Vagina (tissue), 2 donors: ENCODE measurements at regions not wholly inside any gene's neighbourhood (a gene's known extent, or its start where the extent isn't known, plus 50 kb on each side); places are given as distances from the start of the nearest gene placed in this dataset.

Experiments
- DNase-seq, 2 donors: peaks; one replicate each; pipeline ENCODE4 v3.0.0-alpha.2; 2017; ENCODE audit errors: extremely low spot score in 2 of 2
- H3K27ac ChIP-seq: fragments of 200-600 bp; sonication (generic); one replicate; pipeline ENCODE4 v1.5.1; 2019
- H3K27me3 ChIP-seq: fragments of 200-600 bp; sonication (generic); one replicate; pipeline ENCODE4 v1.5.1; 2019
- H3K36me3 ChIP-seq, 2 donors: fragments of 200-600 bp; sonication (generic); one replicate each; pipeline ENCODE4 v1.5.1; 2017 to 2019
- H3K4me1 ChIP-seq: fragments of 200-600 bp; sonication (generic); one replicate; pipeline ENCODE4 v1.5.1; 2019
- H3K4me3 ChIP-seq, 2 donors: fragments of 200-600 bp; sonication (generic); 1 replicate in 1 of 2; 2 replicates in 1 of 2; pipeline ENCODE4 v1.5.1; 2016 to 2019
- H3K9me3 ChIP-seq: fragments of 200-600 bp; sonication (generic); one replicate; pipeline ENCODE4 v1.5.1; 2019
- CTCF ChIP-seq, 3 experiments: fragments of 450-650 bp in 2 of 3; fragments of 200-600 bp in 1 of 3; sonication (generic) in 1 of 3; IDR thresholded peaks; one replicate each; pipeline ENCODE4 v1.5.1; 2017 to 2019; ENCODE audit warnings: antibody characterized with exemption in 3 of 3, mild to moderate bottlenecking in 2 of 3, moderate library complexity in 2 of 3
- POLR2A ChIP-seq, 2 donors: fragments of 450-650 bp; IDR thresholded peaks; one replicate each; pipeline ENCODE4 v1.6.1; 2017; ENCODE audit warnings: antibody characterized with exemption in 2 of 2, mild to moderate bottlenecking in 2 of 2, moderate library complexity in 2 of 2
- POLR2AphosphoS5 ChIP-seq, 2 donors: sonication (generic); formaldehyde crosslinking; IDR thresholded peaks; one replicate each; pipeline ENCODE4 v1.9.0; 2017; ENCODE audit warnings: antibody characterized with exemption in 2 of 2, mild to moderate bottlenecking in 2 of 2, low read depth in 1 of 2; ENCODE audit not compliant: insufficient read depth in 1 of 2
- intact Hi-C: fragments of 100-400 bp; cut with DNase I; formaldehyde crosslinking; loops from one replicate; pipeline ENCODE4 v1.15.1; 2023

GRCh38 chr3:168862466-168862865 is 766.7 kb upstream of the GOLIM4 start:
- Histone ChIP-seq H3K4me3 (no peak overlapping the region), H3K27me3 (no peaks in the 10 kb centered on the region), H3K9me3 (no peaks in the 10 kb centered on the region), H3K36me3 (no peaks in the 10 kb centered on the region), H3K4me1 (no peaks in the 10 kb centered on the region), H3K27ac (no peak overlapping the region)
- TF ChIP-seq POLR2A (IDR thresholded peaks at IDR 0.05) (no peak), CTCF (IDR thresholded peaks at IDR 0.05) (no peak), POLR2AphosphoS5 (IDR thresholded peaks at IDR 0.05; ENCODE audit: insufficient read depth in 1 of 2, low read depth in 1 of 2) (no peak)
- no peak for DNase-seq
- intact Hi-C loops = no loop called here

- intact Hi-C loops = no loop called here
- Histone ChIP-seq H3K9me3 (no peaks in the 10 kb centered on the region), H3K36me3 (no peaks in the 10 kb centered on the region), H3K4me1 (no peaks in the 10 kb centered on the region), H3K27ac (no peak overlapping the region), H3K27me3 (no peaks in the 10 kb centered on the region), H3K4me3 (no peak overlapping the region)
- TF ChIP-seq POLR2AphosphoS5 (IDR thresholded peaks at IDR 0.05; ENCODE audit: insufficient read depth in 1 of 2, low read depth in 1 of 2) = no peak
- no peak for TF ChIP-seq CTCF (IDR thresholded peaks at IDR 0.05)
- no peak for TF ChIP-seq POLR2A (IDR thresholded peaks at IDR 0.05)
- no peak for DNase-seq
These were observed 764.9 kb upstream of the GOLIM4 start for GRCh38 chr3:168860592-168860991.

- no peak overlapping the region for H3K27ac ChIP-seq
- H3K27me3 ChIP-seq = no peaks in the 10 kb centered on the region
- H3K4me1 ChIP-seq = no peaks in the 10 kb centered on the region
- TF ChIP-seq POLR2A (IDR thresholded peaks at IDR 0.05) (no peak), POLR2AphosphoS5 (IDR thresholded peaks at IDR 0.05; ENCODE audit: insufficient read depth in 1 of 2, low read depth in 1 of 2) (no peak), CTCF (IDR thresholded peaks at IDR 0.05) (no peak)
- no peaks in the 10 kb centered on the region for H3K36me3 ChIP-seq
- no peak overlapping the region for H3K4me3 ChIP-seq
- no peaks in the 10 kb centered on the region for H3K9me3 ChIP-seq
- no peak for DNase-seq
- intact Hi-C loops = no loop called here
These were observed 764.3 kb upstream of the GOLIM4 start for GRCh38 chr3:168860028-168860427.

- no peak overlapping the region for H3K4me3 ChIP-seq
- H3K27ac ChIP-seq = no peak overlapping the region
- intact Hi-C loops = no loop called here
- no peaks in the 10 kb centered on the region for H3K27me3 ChIP-seq
- no peak for TF ChIP-seq POLR2A (IDR thresholded peaks at IDR 0.05)
- TF ChIP-seq POLR2AphosphoS5 (IDR thresholded peaks at IDR 0.05; ENCODE audit: insufficient read depth in 1 of 2, low read depth in 1 of 2) = no peak
- TF ChIP-seq CTCF (IDR thresholded peaks at IDR 0.05) = no peak
- H3K9me3 ChIP-seq = no peaks in the 10 kb centered on the region
- no peak for DNase-seq
- no peaks in the 10 kb centered on the region for H3K36me3 ChIP-seq
- H3K4me1 ChIP-seq = no peaks in the 10 kb centered on the region
These were observed 763.9 kb upstream of the GOLIM4 start for GRCh38 chr3:168859574-168859973.

GRCh38 chr3:168859143-168859542 is 763.4 kb upstream of the GOLIM4 start:
- intact Hi-C loops = no loop called here
- Histone ChIP-seq H3K4me3 (no peak overlapping the region), H3K9me3 (no peaks in the 10 kb centered on the region), H3K4me1 (no peaks in the 10 kb centered on the region), H3K27ac (no peak overlapping the region), H3K36me3 (no peaks in the 10 kb centered on the region), H3K27me3 (no peaks in the 10 kb centered on the region)
- no peak for DNase-seq
- TF ChIP-seq POLR2A (IDR thresholded peaks at IDR 0.05) = no peak
- no peak for TF ChIP-seq POLR2AphosphoS5 (IDR thresholded peaks at IDR 0.05; ENCODE audit: insufficient read depth in 1 of 2, low read depth in 1 of 2)
- no peak for TF ChIP-seq CTCF (IDR thresholded peaks at IDR 0.05)
